Fibroblast of villous mesenchyme (primary cell): ENCODE measurements at regions not wholly inside any gene's neighbourhood (a gene's known extent, or its start where the extent isn't known, plus 50 kb on each side); places are given as distances from the start of the nearest gene placed in this dataset.
"Not testable (repeated sequence)": the region's sequence is repeated elsewhere in the genome, so short reads cannot be mapped to it uniquely, and the experiment has no call there.

ENCODE experiments used
- DNase-seq: peaks from one replicate; pipeline ENCODE4 v3.0.0-alpha.2; 2010; ENCODE audit warnings: low read depth
- H3K4me3 ChIP-seq: 2 replicates; pipeline ENCODE4 v1.5.1; 2011; ENCODE audit warnings: low read depth, mild to moderate bottlenecking, low read length
- CTCF ChIP-seq: IDR thresholded peaks from 2 replicates; pipeline ENCODE4 v1.5.1; 2012; ENCODE audit warnings: low read depth, mild to moderate bottlenecking, low read length; ENCODE audit not compliant: insufficient read depth

GRCh38 chr6:92415656-92416055 is 1003.7 kb downstream of the EPHA7 start:
- TF ChIP-seq CTCF, result no peak
- DNase-seq, result no peak
- no peak overlapping the region for H3K4me3 ChIP-seq

GRCh38 chr6:92408350-92408749 is 1011.0 kb downstream of the EPHA7 start:
- H3K4me3 ChIP-seq, result no peak overlapping the region
- no peak for DNase-seq
- no peak for TF ChIP-seq CTCF

- no peak overlapping the region for H3K4me3 ChIP-seq
- no peak for TF ChIP-seq CTCF
- no peak for DNase-seq
These were observed 1015.1 kb downstream of the EPHA7 start for GRCh38 chr6:92404281-92404680.

- TF ChIP-seq CTCF, result no peak
- DNase-seq, result no peak
- no peak overlapping the region for H3K4me3 ChIP-seq
These were observed 1019.4 kb downstream of the EPHA7 start for GRCh38 chr6:92399911-92400310.

GRCh38 chr6:92388706-92389105 is 1030.7 kb downstream of the EPHA7 start:
- DNase-seq, H3K4me3 ChIP-seq: not testable (repeated sequence)

GRCh38 chr6:92380803-92381601 is 1038.4 kb downstream of the EPHA7 start:
- H3K4me3 ChIP-seq, result no peak overlapping the region
- TF ChIP-seq CTCF, result no peak
- no peak for DNase-seq

- TF ChIP-seq CTCF, result no peak
- no peak overlapping the region for H3K4me3 ChIP-seq
- peak; percentile 16 for DNase-seq
These were observed 1042.2 kb downstream of the EPHA7 start for GRCh38 chr6:92377137-92377536.
